Fibroblast of pulmonary artery (primary cell): ENCODE measurements at regions not wholly inside any gene's neighbourhood (a gene's known extent, or its start where the extent isn't known, plus 50 kb on each side); places are given as distances from the start of the nearest gene placed in this dataset.

ENCODE experiments used
- DNase-seq: peaks from one replicate; pipeline ENCODE4 v3.0.0-alpha.2; 2010; ENCODE audit warnings: low read depth
- H3K4me3 ChIP-seq: replicated peaks from 2 replicates; pipeline ENCODE4 v1.5.1; 2011; ENCODE audit warnings: low read depth, mild to moderate bottlenecking, control low read depth, low read length, moderate library complexity
- CTCF ChIP-seq: IDR thresholded peaks from 2 replicates; pipeline ENCODE4 v1.5.1; 2011; ENCODE audit warnings: mild to moderate bottlenecking, control low read depth, low read length, inconsistent platforms; ENCODE audit errors: missing control alignments

- TF ChIP-seq CTCF, result no peak
- H3K4me3 ChIP-seq, result no peak overlapping the region
- DNase-seq, result no peak
Observed at GRCh38 chr5:167864801-167865200, 426.6 kb upstream of the WWC1 start.

- no peak overlapping the region for H3K4me3 ChIP-seq
- no peak for DNase-seq
- TF ChIP-seq CTCF, result no peak
Observed at GRCh38 chr5:167866797-167867196, 424.6 kb upstream of the WWC1 start.

- DNase-seq, result no peak
- H3K4me3 ChIP-seq, result no peak overlapping the region
- TF ChIP-seq CTCF, result no peak
Observed at GRCh38 chr5:167867281-167867680, 424.2 kb upstream of the WWC1 start.

- DNase-seq, result no peak
- H3K4me3 ChIP-seq, result no peak overlapping the region
- TF ChIP-seq CTCF, result no peak
Observed at GRCh38 chr5:167869125-167869524, 422.3 kb upstream of the WWC1 start.

- H3K4me3 ChIP-seq, result no peak overlapping the region
- no peak for DNase-seq
- TF ChIP-seq CTCF, result no peak
Observed at GRCh38 chr5:167870055-167870454, 421.4 kb upstream of the WWC1 start.

- H3K4me3 ChIP-seq, result no peak overlapping the region
- DNase-seq, result no peak
- no peak for TF ChIP-seq CTCF
Observed at GRCh38 chr5:167871091-167871490, 420.4 kb upstream of the WWC1 start.

GRCh38 chr5:167872791-167873190 lies 418.7 kb upstream of the WWC1 start:
- DNase-seq, result no peak
- no peak for TF ChIP-seq CTCF

More at GRCh38 chr5:167872791-167873190, 418.7 kb upstream of the WWC1 start:
- H3K4me3 ChIP-seq, result no peak overlapping the region
